ENCODE measurements at regions not wholly inside any gene's neighbourhood (a gene's known extent, or its start where the extent isn't known, plus 50 kb on each side); places are given as distances from the start of the nearest gene placed in this dataset.

DNA sequence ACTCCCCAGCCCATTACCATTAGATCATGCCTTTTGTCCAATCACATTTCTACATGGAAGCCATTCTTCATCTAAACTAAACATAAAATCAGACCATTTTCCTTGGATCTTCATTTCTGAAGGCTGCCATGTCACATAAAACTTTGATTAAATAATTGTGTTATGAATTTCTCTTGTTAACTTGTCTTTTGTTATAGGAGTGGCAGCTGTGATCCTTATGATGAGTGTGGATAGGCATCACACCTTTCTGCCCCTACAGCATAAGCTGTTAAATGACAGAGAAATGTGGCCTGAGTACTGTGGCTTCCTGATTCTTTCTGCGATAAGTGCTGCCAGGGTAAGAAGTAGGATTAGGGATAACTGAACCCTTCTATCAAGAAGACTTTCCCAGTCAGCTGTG lies 247.1 kb upstream of the MOCS1 start:
- DNase-seq (ENCODE audit: low read depth), result no peak
- no peak overlapping the region for H3K4me3 ChIP-seq (ENCODE audit: low read depth, low read length)
- TF ChIP-seq, protein P1, sequence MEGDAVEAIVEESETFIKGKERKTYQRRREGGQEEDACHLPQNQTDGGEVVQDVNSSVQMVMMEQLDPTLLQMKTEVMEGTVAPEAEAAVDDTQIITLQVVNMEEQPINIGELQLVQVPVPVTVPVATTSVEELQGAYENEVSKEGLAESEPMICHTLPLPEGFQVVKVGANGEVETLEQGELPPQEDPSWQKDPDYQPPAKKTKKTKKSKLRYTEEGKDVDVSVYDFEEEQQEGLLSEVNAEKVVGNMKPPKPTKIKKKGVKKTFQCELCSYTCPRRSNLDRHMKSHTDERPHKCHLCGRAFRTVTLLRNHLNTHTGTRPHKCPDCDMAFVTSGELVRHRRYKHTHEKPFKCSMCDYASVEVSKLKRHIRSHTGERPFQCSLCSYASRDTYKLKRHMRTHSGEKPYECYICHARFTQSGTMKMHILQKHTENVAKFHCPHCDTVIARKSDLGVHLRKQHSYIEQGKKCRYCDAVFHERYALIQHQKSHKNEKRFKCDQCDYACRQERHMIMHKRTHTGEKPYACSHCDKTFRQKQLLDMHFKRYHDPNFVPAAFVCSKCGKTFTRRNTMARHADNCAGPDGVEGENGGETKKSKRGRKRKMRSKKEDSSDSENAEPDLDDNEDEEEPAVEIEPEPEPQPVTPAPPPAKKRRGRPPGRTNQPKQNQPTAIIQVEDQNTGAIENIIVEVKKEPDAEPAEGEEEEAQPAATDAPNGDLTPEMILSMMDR (IDR thresholded peaks at IDR 0.05; ENCODE audit: insufficient read depth, low read length), result no peak

DNA sequence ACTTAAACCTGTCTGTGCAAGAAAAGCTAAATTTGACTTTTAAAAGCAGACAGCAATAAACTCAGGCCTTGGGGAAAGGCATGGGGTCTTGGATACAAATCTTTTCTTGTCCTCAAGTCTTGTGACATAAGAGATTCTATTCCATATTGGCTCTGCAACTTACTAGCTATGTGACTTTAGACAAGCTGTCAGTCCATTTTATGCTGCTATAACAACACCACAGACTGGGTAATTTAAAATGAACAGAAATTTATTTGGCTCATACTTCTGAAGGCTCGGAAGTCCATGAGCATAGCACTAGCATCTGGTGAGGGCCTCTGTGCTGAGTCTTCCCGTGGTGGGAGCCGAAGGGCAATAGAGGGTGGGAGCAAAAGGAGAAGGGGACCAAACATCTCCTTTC lies 246.0 kb upstream of the MOCS1 start:
- TF ChIP-seq, protein P1 (IDR thresholded peaks at IDR 0.05; ENCODE audit: insufficient read depth, low read length), result no peak
- no peak for DNase-seq (ENCODE audit: low read depth)
- no peak overlapping the region for H3K4me3 ChIP-seq (ENCODE audit: low read depth, low read length)

DNA sequence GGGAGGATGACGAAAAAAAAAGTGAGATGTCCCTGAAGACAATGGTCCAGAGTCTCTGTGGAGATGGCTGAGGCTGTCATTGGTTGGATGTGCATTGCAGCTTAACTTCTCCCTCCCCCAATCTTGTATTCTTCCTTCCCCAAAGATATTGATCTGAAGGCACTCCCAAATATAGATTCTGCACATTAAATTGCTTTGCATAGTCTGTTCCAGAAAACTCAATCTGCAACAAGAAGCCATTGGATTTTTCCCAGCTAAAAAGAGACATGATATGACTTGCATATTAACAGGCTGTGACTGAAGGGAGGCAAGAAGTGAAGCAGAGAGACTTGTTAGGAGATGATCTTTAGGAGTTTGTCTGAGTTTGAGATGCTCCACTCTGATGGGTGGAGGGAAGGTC lies 245.2 kb upstream of the MOCS1 start:
- TF ChIP-seq, protein P1 (IDR thresholded peaks at IDR 0.05; ENCODE audit: insufficient read depth, low read length), result no peak
- no peak overlapping the region for H3K4me3 ChIP-seq (ENCODE audit: low read depth, low read length)
- no peak for DNase-seq (ENCODE audit: low read depth)

DNA sequence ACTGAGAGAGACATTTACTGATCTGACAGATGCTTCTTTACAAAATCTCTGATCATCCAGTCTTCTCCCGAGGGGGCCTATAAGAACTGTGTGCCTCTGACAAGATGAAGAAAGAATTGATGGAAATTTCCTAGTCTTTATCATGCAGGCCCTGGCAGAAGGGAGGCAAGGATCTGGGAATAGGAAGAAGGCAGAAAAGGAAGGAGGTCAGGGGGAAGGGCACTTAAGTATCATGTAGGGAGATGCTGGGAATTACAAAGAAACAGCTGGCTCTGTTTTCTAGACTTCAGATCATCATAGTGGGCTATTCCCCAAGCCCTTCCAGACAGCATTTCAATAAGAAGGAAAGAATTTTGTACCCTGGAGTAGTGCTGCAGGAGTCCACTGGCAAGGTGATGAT lies 243.3 kb upstream of the MOCS1 start:
- DNase-seq (ENCODE audit: low read depth), result no peak
- TF ChIP-seq, protein P1 (IDR thresholded peaks at IDR 0.05; ENCODE audit: insufficient read depth, low read length), result no peak
- no peak overlapping the region for H3K4me3 ChIP-seq (ENCODE audit: low read depth, low read length)

DNA sequence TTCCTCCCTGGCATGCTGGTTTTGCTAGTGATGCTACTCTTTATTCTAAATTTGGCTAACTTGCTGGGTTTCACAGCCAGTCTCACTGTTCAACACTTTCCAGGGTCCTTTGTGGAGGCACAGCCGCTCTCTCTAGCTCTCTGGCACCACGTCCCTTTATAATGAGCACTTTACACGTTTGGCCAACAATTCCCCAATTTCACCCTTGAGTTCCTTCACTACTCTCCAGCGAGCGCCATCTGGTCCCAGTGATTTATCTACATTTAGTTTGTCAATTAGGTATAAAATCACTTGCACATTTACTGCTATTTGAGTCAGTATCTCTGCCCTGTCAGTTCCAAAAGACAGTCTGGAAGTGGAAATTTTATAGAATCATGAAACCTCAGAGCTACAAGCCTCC lies 241.9 kb upstream of the MOCS1 start:
- H3K4me3 ChIP-seq (ENCODE audit: low read depth, low read length), result no peak overlapping the region
- no peak for DNase-seq (ENCODE audit: low read depth)
- TF ChIP-seq, protein P1 (IDR thresholded peaks at IDR 0.05; ENCODE audit: insufficient read depth, low read length), result no peak

DNA sequence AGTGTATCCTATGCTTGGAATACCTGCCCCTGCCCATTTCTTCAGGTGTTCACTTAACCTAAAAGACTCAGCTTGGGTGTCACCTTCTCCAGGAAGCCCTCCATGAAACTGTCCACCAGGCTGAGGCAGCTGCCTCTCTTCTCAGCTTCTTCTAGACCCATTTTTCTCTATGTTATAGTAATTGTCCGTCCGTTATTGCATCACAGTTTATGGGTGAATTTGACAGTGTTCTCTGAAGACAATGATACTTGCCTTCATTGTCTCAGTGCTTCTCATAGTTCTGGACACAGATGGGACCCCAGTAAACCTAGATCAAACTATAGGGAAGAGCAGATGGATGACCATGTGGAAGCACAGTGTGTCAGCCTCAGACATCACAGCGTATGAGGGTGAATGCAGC lies 238.0 kb upstream of the MOCS1 start:
- H3K4me3 ChIP-seq (ENCODE audit: low read depth, low read length), result no peak overlapping the region
- TF ChIP-seq, protein P1 (IDR thresholded peaks at IDR 0.05; ENCODE audit: insufficient read depth, low read length), result no peak
- no peak for DNase-seq (ENCODE audit: low read depth)

DNA sequence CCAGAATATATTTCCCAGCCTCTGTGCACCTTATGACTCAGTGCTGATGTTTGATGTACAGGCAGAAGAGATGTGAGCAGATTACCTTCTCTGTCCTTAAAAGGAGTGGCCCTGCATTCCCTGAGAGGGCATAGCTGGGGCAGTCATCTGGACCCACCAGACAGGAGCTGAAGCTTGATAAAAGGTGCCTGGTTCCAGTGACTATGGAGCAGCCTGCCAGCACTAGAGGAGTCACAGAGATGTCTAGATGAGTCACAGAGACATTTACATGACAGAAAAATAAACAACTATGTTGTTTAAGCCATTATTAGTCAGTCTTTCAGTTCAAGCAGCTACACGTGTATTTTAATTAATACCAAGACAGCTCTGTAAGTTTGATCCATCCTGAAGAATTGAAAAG lies 237.1 kb upstream of the MOCS1 start:
- TF ChIP-seq, protein P1 (IDR thresholded peaks at IDR 0.05; ENCODE audit: insufficient read depth, low read length), result no peak
- no peak for DNase-seq (ENCODE audit: low read depth)
- H3K4me3 ChIP-seq (ENCODE audit: low read depth, low read length), result no peak overlapping the region

Data from fibroblast of the aortic adventitia (primary cell).